GM18517 (cell line): ENCODE measurements at regions not wholly inside any gene's neighbourhood (a gene's known extent, or its start where the extent isn't known, plus 50 kb on each side); places are given as distances from the start of the nearest gene placed in this dataset.

Experiments
- ATAC-seq: cut with Tn5 transposase; IDR thresholded peaks from one replicate; pipeline ENCODE4 v1.9.1; 2021; ENCODE audit warnings: mild to moderate bottlenecking, moderate library complexity; ENCODE audit not compliant: unreplicated experiment

- ATAC-seq: no peak
Measured at GRCh38 chr18:39549144-39549543, 1983.5 kb upstream of the CELF4 start.

- ATAC-seq: no peak
Measured at GRCh38 chr18:39531659-39532058, 1966.1 kb upstream of the CELF4 start.

GRCh38 chr18:39529358-39529757 lies 1963.8 kb upstream of the CELF4 start:
- ATAC-seq: no peak

DNA sequence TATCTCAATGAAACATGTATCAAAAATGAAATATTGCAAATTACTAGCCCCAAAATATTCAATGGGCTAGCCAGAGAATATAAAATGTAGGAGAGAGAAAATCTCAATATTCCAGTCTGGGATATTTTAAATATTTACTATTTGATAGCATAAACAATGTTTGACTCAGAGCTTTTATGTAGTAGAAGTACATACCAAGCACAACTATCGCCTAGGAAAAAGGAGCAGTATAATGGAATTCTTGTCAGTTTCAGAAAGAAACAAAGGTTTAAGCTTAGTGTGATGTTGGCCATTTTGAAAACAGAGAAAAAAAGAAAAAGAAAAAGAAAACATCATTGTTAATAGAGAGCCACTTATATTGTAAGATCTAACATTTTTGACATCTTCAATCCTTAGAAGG lies 1961.9 kb upstream of the CELF4 start:
- no peak for ATAC-seq

DNA sequence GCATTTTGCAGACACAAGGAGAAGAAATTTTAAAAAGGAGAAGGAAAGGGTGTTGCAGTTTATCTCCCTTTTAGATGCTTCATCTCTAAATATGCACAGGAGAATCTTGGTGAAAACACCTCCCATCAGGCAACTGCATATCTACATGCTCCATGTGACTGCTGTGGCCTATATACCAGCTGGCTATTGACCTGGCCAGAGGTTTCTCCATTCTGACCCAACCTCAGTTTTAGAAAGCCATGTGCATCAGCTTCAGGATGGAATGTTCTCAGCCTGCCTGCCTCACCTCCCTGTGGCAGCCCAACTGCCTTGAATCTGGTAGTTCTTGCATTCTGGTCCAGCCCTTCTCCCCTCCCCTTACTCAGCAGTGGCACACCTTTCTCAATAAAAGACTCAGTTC lies 1958.8 kb upstream of the CELF4 start:
- no peak for ATAC-seq

DNA sequence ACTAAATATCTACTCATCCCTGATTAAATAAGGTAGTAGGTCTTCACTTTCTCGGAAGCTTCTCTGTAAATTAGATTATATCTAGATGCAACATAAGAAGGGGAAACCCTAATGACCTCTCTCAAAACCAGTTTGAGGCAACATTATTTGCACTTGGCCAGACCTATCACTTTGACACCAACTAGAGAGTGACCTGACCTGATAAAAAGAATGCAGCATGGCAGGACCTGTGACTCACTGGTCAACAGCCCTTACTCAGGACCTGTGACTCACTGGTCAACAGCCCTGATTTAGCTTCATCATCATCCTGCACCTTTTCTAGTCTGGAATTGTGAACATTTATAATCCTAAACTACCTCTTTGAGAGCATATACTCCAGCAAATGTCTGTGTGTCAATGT lies 1957.7 kb upstream of the CELF4 start:
- ATAC-seq: no peak

- ATAC-seq: no peak
Measured at GRCh38 chr18:39521164-39521563, 1955.6 kb upstream of the CELF4 start.

DNA sequence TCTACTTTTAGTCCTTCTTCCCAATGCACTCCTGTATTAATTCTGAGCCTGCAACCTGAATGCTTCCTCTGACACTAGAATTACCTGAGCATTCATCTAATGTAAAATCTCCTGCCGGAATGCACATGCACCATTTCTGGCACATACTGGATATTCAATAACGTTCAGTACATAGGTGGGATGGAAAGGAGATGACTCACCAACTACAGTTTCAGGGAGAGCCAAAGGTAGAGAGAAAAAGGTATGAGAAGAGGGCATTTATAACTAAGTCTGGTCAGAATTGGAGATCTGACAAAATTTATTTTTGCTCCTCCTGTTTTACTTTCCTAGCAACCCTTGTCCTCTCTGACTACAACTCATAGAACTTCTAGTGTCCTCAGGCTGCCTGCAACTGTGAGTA lies 1954.1 kb upstream of the CELF4 start:
- no peak for ATAC-seq

DNA sequence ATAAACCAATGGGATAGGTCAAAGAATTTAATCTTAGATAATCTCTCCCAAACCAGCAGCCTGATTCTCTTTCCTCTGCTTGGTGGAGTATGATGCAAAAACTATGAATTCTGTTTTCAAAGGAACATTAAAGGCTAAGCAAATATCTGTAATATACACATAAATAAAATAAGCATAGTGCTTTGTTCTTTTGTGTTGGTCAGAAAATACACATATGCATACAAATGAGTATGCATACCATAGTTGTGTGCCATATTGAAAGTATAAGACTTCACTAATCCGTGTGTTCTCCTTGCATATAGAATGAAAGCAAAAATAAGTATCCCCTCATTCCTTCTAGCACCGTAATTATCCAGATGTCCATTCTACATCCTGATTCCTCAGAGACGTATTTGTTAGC lies 1949.7 kb upstream of the CELF4 start:
- ATAC-seq: no peak

GRCh38 chr18:39513186-39513585 lies 1947.6 kb upstream of the CELF4 start:
- no peak for ATAC-seq

DNA sequence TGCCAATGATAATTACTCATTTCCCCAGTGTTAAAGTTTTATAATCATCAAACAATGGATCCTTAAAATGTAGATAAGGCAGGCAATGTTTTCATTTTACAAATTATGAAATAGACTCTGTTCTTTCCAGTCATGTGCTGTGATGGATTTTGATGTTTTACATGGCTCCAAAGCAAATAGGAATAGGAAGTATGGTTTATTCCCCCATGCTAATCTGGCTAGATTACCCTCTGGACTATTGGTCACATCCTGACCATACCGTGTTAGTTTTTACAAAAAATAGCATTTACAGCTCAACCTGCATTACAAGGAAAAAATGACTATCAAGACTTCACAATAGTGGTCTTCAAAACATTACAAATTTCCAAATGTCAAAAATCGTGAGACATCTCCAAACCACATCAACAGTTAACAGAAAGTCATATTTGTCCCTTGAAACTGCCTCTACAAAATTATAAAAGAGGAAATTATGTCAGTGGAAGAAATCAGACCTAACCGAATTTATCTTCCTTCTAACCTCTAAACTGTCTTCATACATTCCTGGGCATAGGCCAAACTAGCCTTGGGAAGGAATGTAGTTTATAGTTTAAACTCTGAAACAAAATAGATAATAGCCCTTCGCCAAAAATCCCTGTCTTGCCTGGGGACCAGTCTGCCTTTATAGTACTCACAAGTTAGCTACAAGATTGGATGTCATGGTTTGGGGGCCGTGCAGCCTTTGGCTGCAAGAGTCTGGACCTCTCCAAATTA lies 1941.2 kb upstream of the CELF4 start:
- no peak for ATAC-seq

GRCh38 chr18:39500306-39500705 lies 1934.7 kb upstream of the CELF4 start:
- no peak for ATAC-seq

GRCh38 chr18:39497821-39498220 lies 1932.2 kb upstream of the CELF4 start:
- no peak for ATAC-seq

GRCh38 chr18:39496986-39497385 lies 1931.4 kb upstream of the CELF4 start:
- no peak for ATAC-seq

DNA sequence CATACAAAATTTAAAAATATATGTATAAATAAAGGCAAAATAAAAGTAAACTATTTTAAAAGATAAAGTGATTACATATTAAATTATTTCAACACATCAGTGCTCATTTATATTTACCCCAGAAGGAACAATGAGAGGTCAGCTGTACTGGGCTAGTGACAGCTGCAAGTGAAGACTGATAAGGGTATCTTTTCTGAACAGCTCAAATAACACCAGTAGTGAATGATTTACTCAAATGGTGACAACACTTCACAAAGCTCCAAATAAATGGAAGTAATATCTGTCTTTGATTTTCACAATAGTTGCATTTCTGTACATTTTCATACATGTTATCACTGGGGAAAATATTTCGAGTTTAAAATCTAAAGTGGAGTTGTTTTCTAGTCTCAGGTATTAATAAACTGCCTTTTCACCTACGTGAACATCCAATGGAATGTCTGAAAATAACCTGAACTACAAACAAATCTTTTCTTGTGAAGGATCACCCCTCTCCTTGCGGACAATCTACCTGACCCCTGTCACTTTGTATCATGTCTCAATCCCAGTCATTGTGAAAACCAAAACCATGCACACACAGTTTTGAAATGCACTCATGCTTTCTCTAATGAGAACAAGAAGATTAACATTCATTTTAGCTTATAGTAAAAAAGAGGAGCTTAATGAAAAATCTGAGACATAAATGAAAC lies 1928.8 kb upstream of the CELF4 start:
- ATAC-seq: no peak

- no peak for ATAC-seq
Measured at GRCh38 chr18:39491408-39491807, 1925.8 kb upstream of the CELF4 start.

- ATAC-seq: no peak
Measured at GRCh38 chr18:39489431-39489830, 1923.8 kb upstream of the CELF4 start.

GRCh38 chr18:39487932-39488331 lies 1922.3 kb upstream of the CELF4 start:
- no peak for ATAC-seq

DNA sequence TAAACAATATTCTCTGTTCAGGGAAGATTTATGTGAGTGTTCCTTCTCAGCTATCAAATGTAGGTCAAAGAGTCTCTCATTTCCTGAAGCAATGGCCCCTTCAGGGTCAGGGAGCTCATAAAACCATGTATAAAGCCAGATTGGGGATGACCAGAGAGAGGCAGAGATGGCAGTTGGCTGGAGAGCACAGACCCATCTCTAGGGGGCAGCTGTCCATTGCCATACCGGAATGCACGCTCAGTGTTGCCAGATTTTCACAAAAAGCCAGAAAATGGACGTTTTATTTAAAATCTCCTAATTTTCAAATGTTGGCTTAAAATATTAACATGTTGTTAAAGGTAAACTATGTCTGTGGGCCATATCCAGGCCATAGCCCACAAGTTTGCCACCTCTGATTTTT lies 1920.7 kb upstream of the CELF4 start:
- no peak for ATAC-seq

GRCh38 chr18:39485696-39486095 lies 1920.1 kb upstream of the CELF4 start:
- no peak for ATAC-seq

GRCh38 chr18:39481281-39481680 lies 1915.7 kb upstream of the CELF4 start:
- ATAC-seq: no peak

GRCh38 chr18:39480494-39481195 lies 1915.0 kb upstream of the CELF4 start:
- no peak for ATAC-seq
